Neural cell (in vitro differentiated cells): ENCODE measurements at regions not wholly inside any gene's neighbourhood (a gene's known extent, or its start where the extent isn't known, plus 50 kb on each side); places are given as distances from the start of the nearest gene placed in this dataset.

Experiments used
- H2AFZ ChIP-seq: fragments of 200-600, 300-800 bp; sonication (generic), shearing (Covaris generic); 2 replicates; pipeline ENCODE4 v1.6.0; 2014; ENCODE audit warnings: low read depth, mild to moderate bottlenecking, antibody characterized with exemption, low read length, moderate library complexity
- H3F3A ChIP-seq: fragments of 200-600 bp; shearing (Covaris generic); 2 replicates; pipeline ENCODE4 v1.6.1; 2016; ENCODE audit warnings: mild to moderate bottlenecking, moderate library complexity, mixed read lengths, antibody characterized with exemption, low read length; ENCODE audit not compliant: insufficient read depth, poor library complexity, severe bottlenecking
- H3K27ac ChIP-seq: fragments of 200-600, 300-800 bp; sonication (generic), shearing (Covaris generic); 2 replicates; pipeline ENCODE4 v1.5.1; 2014; ENCODE audit warnings: mild to moderate bottlenecking, low read length, moderate library complexity
- H3K27me3 ChIP-seq: fragments of 300-800, 200-600 bp; sonication (generic), shearing (Covaris generic); 2 replicates; pipeline ENCODE4 v1.6.0; 2014; ENCODE audit warnings: mild to moderate bottlenecking, low read depth, low read length, moderate library complexity; ENCODE audit not compliant: insufficient read depth
- H3K36me3 ChIP-seq: fragments of 300-800, 200-600 bp; sonication (generic), shearing (Covaris generic); 2 replicates; pipeline ENCODE4 v1.5.1; 2014; ENCODE audit warnings: mild to moderate bottlenecking, antibody characterized with exemption, low read length, moderate library complexity; ENCODE audit not compliant: insufficient read depth
- H3K4me2 ChIP-seq: fragments of 300-800, 200-600 bp; sonication (generic), shearing (Covaris generic); 2 replicates; pipeline ENCODE4 v1.6.0; 2014; ENCODE audit warnings: mild to moderate bottlenecking, low read length
- H3K4me3 ChIP-seq: fragments of 300-800, 200-600 bp; sonication (generic), shearing (Covaris generic); 2 replicates; pipeline ENCODE4 v1.5.1; 2014; ENCODE audit warnings: mild to moderate bottlenecking, low read length, moderate library complexity
- H3K79me2 ChIP-seq: fragments of 200-600 bp; shearing (Covaris generic); replicated peaks from 2 replicates; pipeline ENCODE4 v1.6.0; 2014; ENCODE audit warnings: mild to moderate bottlenecking, low read length, moderate library complexity; ENCODE audit not compliant: insufficient read depth
- H3K9ac ChIP-seq: fragments of 300-800, 200-600 bp; sonication (generic), shearing (Covaris generic); 2 replicates; pipeline ENCODE4 v1.6.1; 2016; ENCODE audit warnings: mild to moderate bottlenecking, low read length, mixed read lengths
- H3K9me2 ChIP-seq: fragments of 200-600 bp; shearing (Covaris generic); 2 replicates; pipeline ENCODE4 v1.6.1; 2016; ENCODE audit warnings: mild to moderate bottlenecking, low read length, mixed read lengths; ENCODE audit not compliant: insufficient read depth
- H3K9me3 ChIP-seq: fragments of 200-600, 300-800 bp; sonication (generic), shearing (Covaris generic); 2 replicates; pipeline ENCODE4 v1.6.1; 2016; ENCODE audit warnings: mild to moderate bottlenecking, mixed run types, low read length, moderate library complexity, mixed read lengths
- H4K20me1 ChIP-seq: fragments of 200-600 bp; shearing (Covaris generic); 2 replicates; pipeline ENCODE4 v1.6.1; 2016; ENCODE audit warnings: mild to moderate bottlenecking, mixed run types; ENCODE audit not compliant: insufficient read depth
- CTCF ChIP-seq: fragments of 450-650 bp; IDR thresholded peaks from 2 replicates; pipeline ENCODE4 v1.5.1; 2014; ENCODE audit warnings: antibody characterized with exemption, mild to moderate bottlenecking, moderate library complexity; ENCODE audit not compliant: poor library complexity, severe bottlenecking
- EP300 ChIP-seq: fragments of 450-650 bp; conservative IDR thresholded peaks from 2 replicates; pipeline ENCODE4 v1.6.1; 2014; ENCODE audit warnings: antibody characterized with exemption, mild to moderate bottlenecking, moderate library complexity; ENCODE audit not compliant: poor library complexity, severe bottlenecking
- EZH2 ChIP-seq: fragments of 200-600, 300-800 bp; shearing (Covaris generic), sonication (generic); IDR thresholded peaks from 2 replicates; pipeline ENCODE4 v1.6.1; 2014; ENCODE audit warnings: antibody characterized with exemption, low read length, borderline replicate concordance, mild to moderate bottlenecking; ENCODE audit not compliant: insufficient read depth, poor library complexity, severe bottlenecking
- POLR2AphosphoS5 ChIP-seq: IDR thresholded peaks from 2 replicates; pipeline ENCODE4 v1.6.1; 2012
- RAD21 ChIP-seq: fragments of 450-650 bp; conservative IDR thresholded peaks from 2 replicates; pipeline ENCODE4 v1.6.1; 2014; ENCODE audit warnings: antibody characterized with exemption, mild to moderate bottlenecking, moderate library complexity
- REST ChIP-seq: IDR thresholded peaks from 2 replicates; pipeline ENCODE4 v1.6.1; 2012; ENCODE audit warnings: borderline replicate concordance
- TAF1 ChIP-seq: IDR thresholded peaks from 2 replicates; pipeline ENCODE4 v1.6.1; 2012; ENCODE audit warnings: low read depth

- Histone ChIP-seq H3K27ac (no peak overlapping the region), H3K9me3 (no peaks in the 10 kb centered on the region), H2AFZ (no peak overlapping the region), H3K9ac (no peak overlapping the region), H3K9me2 (no peaks in the 10 kb centered on the region), H3K4me3 (no peak overlapping the region), H3K4me2 (no peak overlapping the region), H3K79me2 (no peaks in the 10 kb centered on the region), H3K27me3 (no peaks in the 10 kb centered on the region), H3F3A (no peaks in the 10 kb centered on the region), H3K36me3 (no peaks in the 10 kb centered on the region), H4K20me1 (no peaks in the 10 kb centered on the region)
- TF ChIP-seq REST: no peak
- no peak for TF ChIP-seq EP300
- no peak for TF ChIP-seq POLR2AphosphoS5
- no peak for TF ChIP-seq EZH2
- no peak for TF ChIP-seq CTCF
- TF ChIP-seq TAF1: no peak
- no peak for TF ChIP-seq RAD21
These were observed 282.1 kb downstream of the CYLC2 start for GRCh38 chr9:103277240-103277639.

GRCh38 chr9:103281126-103281525 is 286.0 kb downstream of the CYLC2 start:
- no peak overlapping the region for H3K9ac ChIP-seq
- no peaks in the 10 kb centered on the region for H3F3A ChIP-seq
- H3K9me3 ChIP-seq: no peaks in the 10 kb centered on the region
- H3K79me2 ChIP-seq: no peaks in the 10 kb centered on the region
- H4K20me1 ChIP-seq: no peaks in the 10 kb centered on the region
- no peak overlapping the region for H2AFZ ChIP-seq
- no peaks in the 10 kb centered on the region for H3K9me2 ChIP-seq
- H3K36me3 ChIP-seq: no peaks in the 10 kb centered on the region
- TF ChIP-seq REST (no peak), POLR2AphosphoS5 (no peak)
- no peaks in the 10 kb centered on the region for H3K27me3 ChIP-seq
- H3K4me3 ChIP-seq: no peak overlapping the region
- H3K27ac ChIP-seq: no peak overlapping the region
- H3K4me2 ChIP-seq: no peak overlapping the region
